CD14-positive monocyte (primary cell): ENCODE measurements at regions not wholly inside any gene's neighbourhood (a gene's known extent, or its start where the extent isn't known, plus 50 kb on each side); places are given as distances from the start of the nearest gene placed in this dataset.

Experiments used
- DNase-seq, 3 donors: peaks; one replicate each; pipeline ENCODE4 v3.0.0-alpha.2; 2011 to 2022
- H2AFZ ChIP-seq: 2 replicates; pipeline ENCODE4 v1.6.0; 2012; ENCODE audit warnings: mild to moderate bottlenecking, low read depth, low read length, inconsistent platforms; ENCODE audit not compliant: insufficient read depth, poor library complexity, severe bottlenecking
- H3K27ac ChIP-seq, 2 donors: 1 replicate in 1 of 2; 2 replicates in 1 of 2; pipeline ENCODE4 v1.5.1; 2012 to 2013; ENCODE audit warnings: low read length in 2 of 2, control low read depth in 1 of 2, inconsistent platforms in 1 of 2, low read depth in 1 of 2, mild to moderate bottlenecking in 1 of 2
- H3K27me3 ChIP-seq, 2 donors: one replicate each; pipeline versions ENCODE4 v1.6.0 to v1.6.1; 2011 to 2013; ENCODE audit warnings: low read length in 2 of 2; ENCODE audit not compliant: control insufficient read depth in 2 of 2, insufficient read depth in 2 of 2
- H3K36me3 ChIP-seq, 2 donors: replicated peaks in 1 of 2; 1 replicate in 1 of 2; 2 replicates in 1 of 2; pipeline versions ENCODE4 v1.5.1 to v1.6.1; 2012 to 2013; ENCODE audit warnings: low read length in 2 of 2, control low read depth in 1 of 2, inconsistent platforms in 1 of 2, mild to moderate bottlenecking in 1 of 2; ENCODE audit not compliant: insufficient read depth in 2 of 2, control insufficient read depth in 1 of 2
- H3K4me1 ChIP-seq, 2 donors: 1 replicate in 1 of 2; 2 replicates in 1 of 2; pipeline versions ENCODE4 v1.5.1 to v1.6.1; 2012 to 2013; ENCODE audit warnings: low read length in 2 of 2, control low read depth in 1 of 2, inconsistent platforms in 1 of 2, mild to moderate bottlenecking in 1 of 2, moderate library complexity in 1 of 2; ENCODE audit not compliant: insufficient read depth in 2 of 2, control insufficient read depth in 1 of 2
- H3K4me2 ChIP-seq: replicated peaks from 2 replicates; pipeline ENCODE3; 2012; ENCODE audit warnings: low read length, moderate library complexity, mild to moderate bottlenecking; ENCODE audit not compliant: poor library complexity, severe bottlenecking; ENCODE audit errors: extremely low read depth
- H3K4me3 ChIP-seq, 3 experiments: fragments of 200-600 bp in 1 of 3; sonication (generic) in 1 of 3; replicated peaks in 1 of 3; 1 replicate in 2 of 3; 2 replicates in 1 of 3; pipeline ENCODE4 v1.5.1; 2011 to 2013; ENCODE audit warnings: low read length in 3 of 3, mild to moderate bottlenecking in 3 of 3, control low read depth in 2 of 3, low read depth in 2 of 3, inconsistent platforms in 1 of 3, moderate library complexity in 1 of 3
- H3K79me2 ChIP-seq: 2 replicates; pipeline ENCODE4 v1.6.0; 2012; ENCODE audit warnings: mild to moderate bottlenecking, control low read depth, inconsistent platforms, low read length, moderate library complexity; ENCODE audit not compliant: insufficient read depth
- H3K9ac ChIP-seq: 2 replicates; pipeline ENCODE4 v1.6.0; 2017; ENCODE audit warnings: low read length, mild to moderate bottlenecking; ENCODE audit not compliant: insufficient read depth, poor library complexity, severe bottlenecking
- H3K9me3 ChIP-seq, 2 donors: replicated peaks in 1 of 2; 1 replicate in 1 of 2; 2 replicates in 1 of 2; pipeline versions ENCODE4 v1.5.1 to v1.6.1; 2012 to 2013; ENCODE audit warnings: low read length in 2 of 2, control low read depth in 1 of 2; ENCODE audit not compliant: control insufficient read depth in 1 of 2, insufficient read depth in 1 of 2
- H4K20me1 ChIP-seq: 2 replicates; pipeline ENCODE4 v1.6.0; 2012; ENCODE audit warnings: mild to moderate bottlenecking, low read length, control low read depth, moderate library complexity; ENCODE audit not compliant: insufficient read depth
- H3K27ac Mint-ChIP-seq, 7 donors: one replicate each; pipeline ENCODE4 v1.8.0; 2020; ENCODE audit warnings: mild to moderate bottlenecking in 7 of 7, mixed read lengths in 7 of 7, moderate library complexity in 6 of 7, inconsistent platforms in 2 of 7
- H3K27me3 Mint-ChIP-seq, 3 donors: one replicate each; pipeline ENCODE4 v1.8.0; 2021 to 2022; ENCODE audit warnings: low read depth in 3 of 3, mild to moderate bottlenecking in 3 of 3, mixed read lengths in 3 of 3, moderate library complexity in 3 of 3, inconsistent platforms in 1 of 3
- H3K36me3 Mint-ChIP-seq, 2 donors: one replicate each; pipeline ENCODE4 v1.8.0; 2020; ENCODE audit warnings: mixed read lengths in 2 of 2, inconsistent platforms in 1 of 2, mild to moderate bottlenecking in 1 of 2
- H3K4me1 Mint-ChIP-seq: one replicate; pipeline ENCODE4 v1.8.0; 2020; ENCODE audit warnings: mild to moderate bottlenecking, mixed read lengths
- H3K4me3 Mint-ChIP-seq, 2 donors: one replicate each; pipeline ENCODE4 v1.8.0; 2020; ENCODE audit warnings: mild to moderate bottlenecking in 2 of 2, mixed read lengths in 2 of 2, moderate library complexity in 1 of 2
- H3K9me3 Mint-ChIP-seq, 7 donors: one replicate each; pipeline ENCODE4 v1.8.0; 2020 to 2022; ENCODE audit warnings: mixed read lengths in 7 of 7, mild to moderate bottlenecking in 6 of 7, moderate library complexity in 6 of 7, inconsistent platforms in 2 of 7
- WGBS: methylation state at CpG from one replicate; pipeline ENCODE4 v1.1.5; 2013; ENCODE audit warnings: missing lambda C conversion rate; ENCODE audit not compliant: insufficient coverage; 5-methylcytosine and 5-hydroxymethylcytosine counted together
- intact Hi-C, 2 donors: fragments of 100-400 bp; cut with micrococcal nuclease; formaldehyde crosslinking; loops; one replicate each; pipeline versions ENCODE4 v1.15.0 to v1.15.1; 2023
- TF ChIP-seq, protein P1 (sequence below): fragments of 200-600 bp; IDR thresholded peaks from one replicate; pipeline ENCODE4 v1.8.0; 2022; ENCODE audit warnings: antibody characterized with exemption, mild to moderate bottlenecking

DNA sequence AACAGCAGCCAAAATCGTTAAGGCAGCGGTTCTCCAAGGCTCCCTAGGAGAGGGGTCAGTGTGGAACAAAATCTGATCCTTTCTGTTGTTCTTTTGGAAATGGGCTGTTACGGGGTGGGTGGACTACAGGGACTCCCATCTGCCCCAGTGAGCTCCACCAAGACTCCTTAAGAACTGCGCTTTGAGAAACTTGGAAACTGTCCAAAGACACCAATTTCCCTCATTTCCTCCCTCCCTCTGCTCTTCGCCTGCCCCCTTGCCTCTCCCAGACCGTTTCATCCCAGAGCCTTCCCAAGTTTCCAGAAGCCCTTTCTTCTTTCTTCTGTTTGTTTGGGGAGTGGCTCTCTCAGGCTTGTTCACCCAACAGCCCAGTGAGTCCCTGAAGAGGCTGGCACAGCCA, 205.4 kb downstream of the COPRS start:
- WGBS: 50% methylated on average over 1 of the region's 6 CpGs
- H3K4me3 ChIP-seq: no peak overlapping the region
- no peak overlapping the region for H3K4me2 ChIP-seq
- no peaks in the 10 kb centered on the region for H3K9me3 ChIP-seq
- Mint-ChIP-seq H3K27ac (no peak overlapping the region), H3K9me3 (peaks cover 0 to 7% (median 0%) of the 10 kb centered on the region in 7 donors), H3K27me3 (peaks cover 2 to 14% (median 3%) of the 10 kb centered on the region in 3 donors), H3K4me3 (no peak overlapping the region), H3K36me3 (no peaks in the 10 kb centered on the region), H3K4me1 (peaks cover 3% of the 10 kb centered on the region)
- DNase-seq: no peak
- no peaks in the 10 kb centered on the region for H3K27me3 ChIP-seq
- intact Hi-C loops: no loop called here
- no peaks in the 10 kb centered on the region for H3K79me2 ChIP-seq
- no peak overlapping the region for H2AFZ ChIP-seq
- no peaks in the 10 kb centered on the region for H3K36me3 ChIP-seq
- no peak overlapping the region for H3K9ac ChIP-seq
- H3K4me1 ChIP-seq: no peaks in the 10 kb centered on the region
- no peak overlapping the region for H3K27ac ChIP-seq
- H4K20me1 ChIP-seq: no peaks in the 10 kb centered on the region
- TF ChIP-seq, protein P1, sequence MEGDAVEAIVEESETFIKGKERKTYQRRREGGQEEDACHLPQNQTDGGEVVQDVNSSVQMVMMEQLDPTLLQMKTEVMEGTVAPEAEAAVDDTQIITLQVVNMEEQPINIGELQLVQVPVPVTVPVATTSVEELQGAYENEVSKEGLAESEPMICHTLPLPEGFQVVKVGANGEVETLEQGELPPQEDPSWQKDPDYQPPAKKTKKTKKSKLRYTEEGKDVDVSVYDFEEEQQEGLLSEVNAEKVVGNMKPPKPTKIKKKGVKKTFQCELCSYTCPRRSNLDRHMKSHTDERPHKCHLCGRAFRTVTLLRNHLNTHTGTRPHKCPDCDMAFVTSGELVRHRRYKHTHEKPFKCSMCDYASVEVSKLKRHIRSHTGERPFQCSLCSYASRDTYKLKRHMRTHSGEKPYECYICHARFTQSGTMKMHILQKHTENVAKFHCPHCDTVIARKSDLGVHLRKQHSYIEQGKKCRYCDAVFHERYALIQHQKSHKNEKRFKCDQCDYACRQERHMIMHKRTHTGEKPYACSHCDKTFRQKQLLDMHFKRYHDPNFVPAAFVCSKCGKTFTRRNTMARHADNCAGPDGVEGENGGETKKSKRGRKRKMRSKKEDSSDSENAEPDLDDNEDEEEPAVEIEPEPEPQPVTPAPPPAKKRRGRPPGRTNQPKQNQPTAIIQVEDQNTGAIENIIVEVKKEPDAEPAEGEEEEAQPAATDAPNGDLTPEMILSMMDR: no peak

- H4K20me1 ChIP-seq: no peaks in the 10 kb centered on the region
- Mint-ChIP-seq H3K4me1 (peaks cover 3% of the 10 kb centered on the region), H3K36me3 (no peaks in the 10 kb centered on the region), H3K27me3 (peaks cover 0 to 14% (median 3%) of the 10 kb centered on the region in 3 donors), H3K4me3 (no peak overlapping the region), H3K9me3 (peaks cover 3 to 18% (median 11%) of the 10 kb centered on the region in 7 donors), H3K27ac (no peak overlapping the region)
- no peak overlapping the region for H2AFZ ChIP-seq
- no peak overlapping the region for H3K4me2 ChIP-seq
- H3K36me3 ChIP-seq: no peaks in the 10 kb centered on the region
- H3K79me2 ChIP-seq: no peaks in the 10 kb centered on the region
- 70% methylated on average over 2 of the region's 5 CpGs for WGBS
- no peaks in the 10 kb centered on the region for H3K4me1 ChIP-seq
- H3K9me3 ChIP-seq: peaks cover 4 to 10% of the 10 kb centered on the region in 2 donors
- intact Hi-C loops: no loop called here
- H3K4me3 ChIP-seq: no peak overlapping the region
- H3K27ac ChIP-seq: no peak overlapping the region
- DNase-seq: no peak
- no peak overlapping the region for H3K9ac ChIP-seq
- H3K27me3 ChIP-seq: no peaks in the 10 kb centered on the region
- TF ChIP-seq, protein P1: no peak
Observed at GRCh38 chr17:31650756-31651520, 208.1 kb downstream of the COPRS start.
